ENCODE measurements at regions not wholly inside any gene's neighbourhood (a gene's known extent, or its start where the extent isn't known, plus 50 kb on each side); places are given as distances from the start of the nearest gene placed in this dataset.

GRCh38 chr1:90474158-90474557, 242.9 kb downstream of the BARHL2 start:
- no peak overlapping the region for H2AFZ ChIP-seq (ENCODE audit: low read length)
- H3F3A ChIP-seq (ENCODE audit: insufficient read depth, low read length), result no peaks in the 10 kb centered on the region
- no peaks in the 10 kb centered on the region for H3K27me3 ChIP-seq (ENCODE audit: insufficient read depth, low read length)
- H3K79me2 ChIP-seq (ENCODE audit: insufficient read depth, low read length), result no peaks in the 10 kb centered on the region
- H4K20me1 ChIP-seq (ENCODE audit: insufficient read depth, low read length), result no peaks in the 10 kb centered on the region
- H3K36me3 ChIP-seq (ENCODE audit: insufficient read depth, low read length), result no peaks in the 10 kb centered on the region
- no peak overlapping the region for H3K27ac ChIP-seq (ENCODE audit: low read depth, low read length, poor library complexity, severe bottlenecking)
- H3K4me1 ChIP-seq (ENCODE audit: insufficient read depth, low read length, severe bottlenecking), result no peaks in the 10 kb centered on the region
- H3K9me2 ChIP-seq (ENCODE audit: low read depth, low read length), result no peaks in the 10 kb centered on the region
- H3K4me3 ChIP-seq (ENCODE audit: low read depth, low read length, poor library complexity, severe bottlenecking), result no peak overlapping the region
- H3K9me3 ChIP-seq (ENCODE audit: low read length), result no peaks in the 10 kb centered on the region
- no peak overlapping the region for H3K9ac ChIP-seq (ENCODE audit: low read length)
- H3K4me2 ChIP-seq (ENCODE audit: low read length), result no peak overlapping the region
- TF ChIP-seq CTCF (IDR thresholded peaks at IDR 0.05; ENCODE audit: low read length), result no peak
- TF ChIP-seq EZH2 (IDR thresholded peaks at IDR 0.05; ENCODE audit: borderline replicate concordance, low read length), result no peak

GRCh38 chr1:90472775-90473174, 244.3 kb downstream of the BARHL2 start:
- Histone ChIP-seq H3K27me3 (ENCODE audit: insufficient read depth, low read length) (no peaks in the 10 kb centered on the region), H3K36me3 (ENCODE audit: insufficient read depth, low read length) (no peaks in the 10 kb centered on the region), H3K4me1 (ENCODE audit: insufficient read depth, low read length, severe bottlenecking) (no peaks in the 10 kb centered on the region), H3K9me2 (ENCODE audit: low read depth, low read length) (no peaks in the 10 kb centered on the region), H3K4me2 (ENCODE audit: low read length) (no peak overlapping the region), H3K79me2 (ENCODE audit: insufficient read depth, low read length) (no peaks in the 10 kb centered on the region), H3K9ac (ENCODE audit: low read length) (no peak overlapping the region), H4K20me1 (ENCODE audit: insufficient read depth, low read length) (no peaks in the 10 kb centered on the region), H2AFZ (ENCODE audit: low read length) (no peak overlapping the region), H3K9me3 (ENCODE audit: low read length) (no peaks in the 10 kb centered on the region), H3K27ac (ENCODE audit: low read depth, low read length, poor library complexity, severe bottlenecking) (no peak overlapping the region), H3F3A (ENCODE audit: insufficient read depth, low read length) (no peaks in the 10 kb centered on the region), H3K4me3 (ENCODE audit: low read depth, low read length, poor library complexity, severe bottlenecking) (no peak overlapping the region)
- no peak for TF ChIP-seq EZH2 (IDR thresholded peaks at IDR 0.05; ENCODE audit: borderline replicate concordance, low read length)
- no peak for TF ChIP-seq CTCF (IDR thresholded peaks at IDR 0.05; ENCODE audit: low read length)

GRCh38 chr1:90459570-90459969, 257.5 kb downstream of the BARHL2 start:
- no peaks in the 10 kb centered on the region for H3K36me3 ChIP-seq (ENCODE audit: insufficient read depth, low read length)
- no peaks in the 10 kb centered on the region for H3K27me3 ChIP-seq (ENCODE audit: insufficient read depth, low read length)
- H4K20me1 ChIP-seq (ENCODE audit: insufficient read depth, low read length), result no peaks in the 10 kb centered on the region
- H3K9me2 ChIP-seq (ENCODE audit: low read depth, low read length), result no peaks in the 10 kb centered on the region
- no peaks in the 10 kb centered on the region for H3K9me3 ChIP-seq (ENCODE audit: low read length)
- no peaks in the 10 kb centered on the region for H3F3A ChIP-seq (ENCODE audit: insufficient read depth, low read length)
- H3K4me1 ChIP-seq (ENCODE audit: insufficient read depth, low read length, severe bottlenecking), result no peaks in the 10 kb centered on the region
- H3K27ac ChIP-seq (ENCODE audit: low read depth, low read length, poor library complexity, severe bottlenecking), result no peak overlapping the region
- no peak overlapping the region for H3K9ac ChIP-seq (ENCODE audit: low read length)
- no peak overlapping the region for H2AFZ ChIP-seq (ENCODE audit: low read length)
- no peak overlapping the region for H3K4me2 ChIP-seq (ENCODE audit: low read length)
- H3K79me2 ChIP-seq (ENCODE audit: insufficient read depth, low read length), result no peaks in the 10 kb centered on the region
- no peak for TF ChIP-seq CTCF (IDR thresholded peaks at IDR 0.05; ENCODE audit: low read length)
- TF ChIP-seq EZH2 (IDR thresholded peaks at IDR 0.05; ENCODE audit: borderline replicate concordance, low read length), result no peak
- no peak overlapping the region for H3K4me3 ChIP-seq (ENCODE audit: low read depth, low read length, poor library complexity, severe bottlenecking)
